ENCODE measurements at regions not wholly inside any gene's neighbourhood (a gene's known extent, or its start where the extent isn't known, plus 50 kb on each side); places are given as distances from the start of the nearest gene placed in this dataset.

GRCh38 chr22:47287516-47287915 lies 525.1 kb downstream of the TBC1D22A start:
- DNase-seq: no peak

GRCh38 chr22:47286590-47286989 lies 524.1 kb downstream of the TBC1D22A start:
- DNase-seq: no peak

- DNase-seq: no peak
Observed at GRCh38 chr22:47285981-47286380, 523.5 kb downstream of the TBC1D22A start.

GRCh38 chr22:47284822-47285221 lies 522.4 kb downstream of the TBC1D22A start:
- DNase-seq: no peak

DNA sequence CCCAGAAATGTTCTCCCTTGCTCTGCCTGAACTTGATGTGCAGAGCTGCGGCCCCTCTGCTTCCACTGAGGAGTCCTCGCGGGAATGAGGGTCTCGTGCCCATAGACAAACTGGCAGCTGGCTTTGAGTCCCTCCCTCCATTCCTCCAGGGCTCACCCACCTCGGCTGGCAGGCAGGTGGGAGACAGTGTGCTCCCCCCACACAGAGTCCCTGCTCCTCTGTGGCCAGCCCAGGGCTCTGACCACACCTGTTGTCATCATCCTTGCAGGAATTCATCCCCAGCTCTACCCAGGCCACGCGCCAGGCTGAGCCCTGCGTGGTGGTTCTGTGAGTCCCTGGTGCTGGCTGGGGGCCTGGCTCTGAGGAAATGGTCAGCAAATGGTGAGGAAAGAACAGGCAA lies 521.9 kb downstream of the TBC1D22A start:
- no peak for DNase-seq

DNA sequence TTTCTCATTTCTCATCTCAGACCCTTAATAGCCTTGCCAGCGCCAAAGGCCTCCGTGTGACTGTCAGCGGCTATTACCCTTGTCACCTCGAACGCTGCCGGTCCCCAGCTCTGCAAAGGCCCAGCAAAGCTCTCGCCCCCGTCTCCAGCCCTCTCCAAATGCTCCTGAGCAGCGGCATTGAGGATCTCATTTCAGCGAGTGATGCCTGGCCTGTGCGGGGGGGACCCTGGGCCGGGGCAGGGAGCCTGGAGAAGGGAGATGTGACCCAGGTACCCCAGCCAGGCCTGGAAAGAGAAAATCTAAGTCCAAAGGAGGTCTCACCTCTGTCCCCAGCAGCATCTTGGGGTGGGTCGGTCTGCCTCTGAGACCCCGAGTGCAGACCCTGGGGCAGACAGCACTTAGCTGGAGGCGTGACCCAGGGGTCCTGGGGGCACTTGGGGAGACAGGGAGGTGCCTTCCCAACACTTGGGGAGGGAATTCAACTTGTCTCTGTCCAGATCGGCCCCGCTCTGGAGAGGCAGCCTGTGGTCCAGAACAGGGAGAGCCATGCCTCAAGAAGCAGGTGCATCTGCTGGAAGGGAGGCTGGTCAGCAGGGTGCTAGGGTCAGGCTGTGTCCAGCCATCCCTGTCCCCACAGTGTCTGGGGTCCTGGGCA lies 521.3 kb downstream of the TBC1D22A start:
- no peak for DNase-seq

DNA sequence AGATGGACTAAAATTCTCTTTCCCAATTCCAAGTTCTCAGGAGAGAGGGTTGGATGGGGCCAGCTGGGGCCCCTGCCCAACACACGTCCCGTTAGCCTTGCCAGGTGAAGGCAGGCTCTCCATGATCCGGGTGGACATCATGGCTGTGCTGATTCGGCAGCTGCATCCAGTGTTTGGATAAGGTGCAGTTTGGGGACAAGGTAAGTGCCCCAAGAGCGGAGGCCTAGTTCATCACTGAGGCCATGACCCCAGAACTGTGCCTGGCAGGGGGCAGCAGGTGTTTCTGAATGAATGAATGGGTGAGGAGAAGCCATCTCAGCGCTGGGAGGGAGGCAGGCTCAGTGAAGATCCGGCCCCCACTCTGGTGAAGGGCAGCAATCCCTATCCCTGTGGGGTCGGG lies 520.4 kb downstream of the TBC1D22A start:
- no peak for DNase-seq

GRCh38 chr22:47282366-47282765 lies 519.9 kb downstream of the TBC1D22A start:
- no peak for DNase-seq

DNA sequence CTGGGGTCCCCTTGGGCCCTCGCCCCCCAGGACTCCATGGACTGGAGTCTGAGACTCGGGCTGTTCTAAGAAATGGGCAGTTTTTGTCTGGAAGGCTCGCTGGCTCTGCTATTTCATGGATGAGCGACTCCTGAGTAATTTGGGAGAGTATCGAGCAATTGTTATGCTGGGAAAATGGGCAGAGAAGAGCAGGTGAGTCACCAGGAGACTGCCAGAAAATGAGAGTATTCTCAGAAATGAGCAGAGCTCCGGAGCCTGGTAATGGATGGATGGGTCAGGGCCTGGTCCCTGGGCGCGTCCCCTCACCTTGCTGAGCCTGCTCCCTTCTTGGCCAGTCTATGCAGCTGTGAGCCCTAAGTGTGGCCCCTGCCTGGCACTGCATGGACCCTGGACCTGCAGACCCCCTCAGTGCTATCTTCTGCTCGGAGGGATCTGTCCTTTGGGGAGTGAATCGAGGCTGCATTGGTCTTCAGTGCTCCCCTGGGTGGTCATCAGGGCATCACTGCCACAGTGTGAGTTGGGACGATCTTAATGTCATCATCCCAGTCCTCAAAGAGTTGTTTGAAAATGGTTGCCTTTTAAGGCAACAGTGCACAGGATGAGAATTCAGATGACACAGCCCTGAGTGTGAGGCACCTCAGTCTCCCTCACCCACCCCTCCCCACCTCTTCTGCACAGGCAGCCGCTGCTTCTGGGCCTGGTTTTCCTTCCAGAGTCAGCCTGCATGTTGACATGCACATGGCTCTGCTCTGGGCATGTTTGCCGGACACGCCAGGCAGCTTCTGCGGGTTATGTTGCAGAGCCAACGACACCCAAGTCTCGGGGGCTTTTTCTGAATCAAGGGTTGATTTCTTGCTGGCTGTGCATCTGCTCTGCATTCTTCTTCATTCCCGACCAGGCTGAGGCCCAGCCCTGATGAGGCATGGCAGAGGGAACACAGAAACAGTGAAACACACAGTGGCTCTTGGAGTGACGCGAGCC lies 519.0 kb downstream of the TBC1D22A start:
- DNase-seq: no peak

DNA sequence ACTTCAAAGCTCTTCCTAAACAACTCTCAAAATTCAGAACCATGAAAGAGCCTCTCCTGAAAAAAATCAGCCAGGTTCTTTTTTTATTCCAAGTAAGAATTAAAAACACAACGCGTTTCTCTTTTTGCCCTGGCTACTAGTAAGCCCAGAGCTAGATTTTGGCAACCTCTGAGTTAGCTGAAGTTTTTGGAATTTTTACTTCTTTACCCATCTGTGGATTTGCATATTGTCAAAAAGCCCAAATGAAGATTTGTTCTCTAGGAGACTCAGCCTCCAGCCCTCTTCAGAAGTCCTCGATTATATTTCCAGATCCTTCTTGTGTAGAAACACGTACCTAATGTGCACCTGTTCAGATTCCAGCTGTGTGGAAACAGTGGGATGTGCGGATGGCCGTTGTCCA lies 517.9 kb downstream of the TBC1D22A start:
- no peak for DNase-seq

GRCh38 chr22:47279746-47280145 lies 517.3 kb downstream of the TBC1D22A start:
- no peak for DNase-seq

GRCh38 chr22:47279337-47279736 lies 516.9 kb downstream of the TBC1D22A start:
- no peak for DNase-seq

DNA sequence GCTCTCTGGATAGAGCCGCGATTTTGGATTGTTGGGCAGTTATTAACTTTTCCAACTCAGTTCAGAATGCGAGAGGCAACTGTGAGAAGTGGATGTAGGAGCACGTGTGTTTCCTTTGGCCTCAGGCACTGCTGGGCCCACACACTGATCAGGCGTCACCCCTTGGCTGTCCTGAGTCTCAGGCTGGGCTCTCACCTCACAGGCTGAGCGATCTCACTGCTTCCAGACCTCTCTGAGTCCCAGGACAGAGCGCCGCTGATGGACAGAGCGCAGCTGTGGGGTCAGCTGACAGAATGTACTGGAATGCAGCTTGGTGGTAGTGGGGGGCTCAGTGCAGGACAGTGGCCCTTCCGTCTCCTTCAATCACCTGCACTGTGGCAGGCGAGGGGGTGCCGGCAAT lies 516.2 kb downstream of the TBC1D22A start:
- DNase-seq: no peak

DNA sequence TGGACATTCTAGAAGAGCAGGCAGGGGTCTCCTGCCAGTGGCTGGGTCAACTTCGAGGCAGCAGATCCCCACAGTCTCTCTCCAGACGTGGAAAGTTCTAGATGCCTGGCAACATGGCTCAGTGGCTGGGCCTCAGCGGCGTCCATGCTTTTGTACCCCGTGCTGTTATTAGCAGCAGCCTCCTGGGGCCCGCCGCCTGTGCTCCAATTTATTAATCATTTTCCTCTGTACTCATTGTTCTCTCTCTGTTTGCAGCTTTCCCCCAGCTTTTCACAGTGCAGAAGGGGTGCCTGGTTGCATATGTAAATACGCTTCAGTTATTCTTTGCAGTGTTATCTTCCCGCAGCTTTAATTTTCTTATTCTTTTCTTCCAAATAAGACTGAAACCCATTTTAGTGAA lies 515.1 kb downstream of the TBC1D22A start:
- no peak for DNase-seq

DNA sequence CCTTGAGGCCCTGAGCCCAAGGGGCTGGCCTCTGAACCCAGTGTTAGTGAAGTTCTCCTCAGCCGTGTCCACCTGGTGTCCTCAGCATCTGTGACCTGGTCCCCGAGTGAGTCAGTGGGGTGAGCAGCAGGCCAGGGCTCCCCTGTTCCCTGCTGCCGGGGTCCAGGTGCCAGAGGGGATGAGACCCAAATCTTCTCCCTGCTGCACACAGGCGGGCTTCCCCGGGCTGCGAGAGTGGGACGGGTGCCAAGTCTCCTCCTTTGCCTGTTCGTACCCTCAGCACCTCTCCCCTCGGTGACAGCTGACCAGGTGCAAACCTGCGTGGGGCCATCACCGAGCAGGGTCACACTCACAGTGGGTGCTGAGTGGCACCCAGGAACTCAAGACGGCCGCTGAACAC lies 514.5 kb downstream of the TBC1D22A start:
- DNase-seq: no peak

- DNase-seq: no peak
Observed at GRCh38 chr22:47276450-47276820, 514.0 kb downstream of the TBC1D22A start.

DNA sequence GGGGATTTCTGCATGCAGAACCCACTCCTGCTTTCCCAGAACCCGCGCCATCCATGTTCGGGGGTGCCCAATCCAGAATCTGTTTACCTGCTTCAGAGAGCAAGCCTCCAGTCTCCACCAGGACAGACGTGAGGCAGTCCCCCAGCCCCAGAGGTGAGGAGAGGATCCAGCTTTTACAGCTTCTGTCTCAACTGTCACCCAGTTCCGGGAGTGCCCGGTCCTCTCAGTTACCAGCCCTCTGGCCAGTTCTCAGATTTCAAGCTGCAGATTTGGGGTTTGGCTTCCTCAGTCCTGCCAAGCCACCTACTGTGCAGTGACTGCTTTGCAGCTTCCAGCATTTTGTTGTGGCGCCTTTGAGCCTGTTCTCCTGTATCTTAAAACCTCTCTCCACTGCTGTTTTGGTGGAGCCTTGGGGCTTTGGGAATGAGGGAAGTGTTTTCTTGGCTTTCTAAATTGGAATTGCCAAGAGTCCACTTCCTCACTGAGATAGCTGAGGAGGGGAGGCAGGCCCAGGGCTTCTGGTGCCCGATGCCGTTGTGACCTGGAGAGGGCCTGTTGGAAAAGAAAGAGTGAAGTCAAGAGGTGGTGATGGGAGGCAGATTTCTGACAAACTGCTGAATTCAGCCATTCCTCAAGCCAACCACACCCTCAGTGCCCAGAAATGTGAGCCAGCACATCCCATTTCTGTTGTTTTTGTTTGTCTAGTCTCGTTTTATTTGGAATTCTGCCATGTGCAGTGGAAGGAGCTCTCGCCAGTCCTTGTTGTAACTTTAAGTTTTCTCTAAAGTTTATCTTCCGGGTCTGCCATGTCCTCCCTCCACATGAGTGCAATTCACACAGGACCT lies 513.4 kb downstream of the TBC1D22A start:
- no peak for DNase-seq

DNA sequence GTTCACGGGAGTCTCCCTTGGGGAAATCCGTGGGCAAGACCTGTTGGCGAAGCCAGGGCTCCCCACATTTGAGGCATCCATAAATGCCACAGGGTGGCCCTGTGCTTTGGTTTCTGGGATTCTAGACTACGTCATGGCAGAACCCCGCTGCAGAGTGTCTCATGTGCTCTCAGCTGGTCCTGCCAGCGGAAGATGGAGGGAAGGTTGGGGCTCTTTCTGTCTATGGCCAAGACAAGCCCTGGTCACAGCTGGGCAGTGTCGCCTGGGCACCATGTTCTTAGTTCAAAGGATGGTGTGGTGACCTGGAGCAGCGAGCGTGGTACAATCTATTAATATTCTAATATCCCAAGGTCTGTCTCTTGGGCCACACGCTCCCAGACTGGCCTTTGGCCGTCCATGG lies 511.7 kb downstream of the TBC1D22A start:
- no peak for DNase-seq

DNA sequence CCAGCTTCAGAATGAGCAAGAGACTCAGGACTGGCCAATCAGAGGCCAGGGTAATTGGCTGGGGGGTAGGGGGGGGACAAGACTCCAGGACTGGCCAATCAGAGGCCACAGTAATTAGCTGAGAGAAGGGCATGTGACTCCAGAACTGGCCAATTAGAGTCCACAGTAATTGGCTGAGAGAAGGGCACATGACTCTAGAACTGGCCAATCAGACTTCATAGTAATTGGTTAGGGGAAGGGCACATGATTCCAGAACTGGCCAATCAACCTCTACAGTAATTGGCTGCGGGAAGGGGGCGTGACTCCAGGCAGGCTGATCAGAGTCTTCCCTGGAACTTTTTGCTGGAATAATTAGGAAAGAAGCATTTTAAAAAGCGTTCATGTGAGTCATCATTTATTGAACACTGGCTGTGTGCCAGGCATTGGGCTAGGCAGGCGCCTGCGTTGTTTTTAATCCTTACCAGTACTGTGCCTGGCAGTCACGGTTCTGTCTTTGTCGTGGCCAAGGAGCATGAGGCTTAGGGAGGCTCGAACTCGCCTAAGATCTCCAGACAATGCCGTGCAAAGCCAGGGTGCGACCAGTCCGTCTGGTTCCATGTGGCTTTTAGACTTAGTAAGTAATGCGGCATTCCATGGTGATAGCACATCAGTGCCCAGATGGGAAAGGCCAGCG lies 508.1 kb downstream of the TBC1D22A start:
- no peak for DNase-seq

GRCh38 chr22:47269516-47270088 lies 507.2 kb downstream of the TBC1D22A start:
- DNase-seq: no peak

DNA sequence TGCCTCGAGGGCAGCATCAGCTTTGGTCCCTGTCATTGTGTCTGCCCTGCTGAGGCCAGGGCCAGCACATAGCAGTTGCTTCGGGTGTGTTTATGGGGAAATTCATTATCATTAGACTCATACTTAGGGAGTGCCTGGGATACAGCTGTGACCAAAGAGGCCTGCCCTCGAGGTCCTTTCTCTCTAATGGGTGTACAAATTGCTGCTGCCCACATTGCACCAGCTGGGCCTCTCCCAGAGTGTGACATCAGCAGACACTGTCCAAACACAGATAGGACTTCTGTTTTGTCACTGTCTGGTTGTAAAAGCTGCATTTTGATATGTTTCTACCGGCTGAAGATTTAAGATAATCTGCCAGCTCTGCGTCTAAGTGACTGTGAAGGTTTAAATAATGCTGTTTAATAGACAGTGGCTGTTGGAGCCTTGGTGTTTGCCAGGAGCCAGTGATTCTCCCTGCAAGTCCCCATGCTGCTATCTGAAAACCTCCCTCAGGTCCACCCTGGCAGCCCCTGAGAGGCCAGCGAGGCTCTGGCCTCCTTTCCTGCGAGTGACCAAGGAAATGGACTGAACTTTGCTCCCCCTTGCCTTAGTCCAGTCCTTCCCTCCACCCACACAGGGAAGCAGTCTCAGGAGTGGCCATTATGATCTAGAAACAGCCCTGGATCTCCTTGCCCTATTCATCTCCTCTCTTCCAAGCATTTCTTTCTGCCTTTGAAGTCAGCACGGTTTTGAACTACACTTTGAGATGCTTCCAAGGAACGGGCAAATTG lies 505.2 kb downstream of the TBC1D22A start:
- no peak for DNase-seq

DNA sequence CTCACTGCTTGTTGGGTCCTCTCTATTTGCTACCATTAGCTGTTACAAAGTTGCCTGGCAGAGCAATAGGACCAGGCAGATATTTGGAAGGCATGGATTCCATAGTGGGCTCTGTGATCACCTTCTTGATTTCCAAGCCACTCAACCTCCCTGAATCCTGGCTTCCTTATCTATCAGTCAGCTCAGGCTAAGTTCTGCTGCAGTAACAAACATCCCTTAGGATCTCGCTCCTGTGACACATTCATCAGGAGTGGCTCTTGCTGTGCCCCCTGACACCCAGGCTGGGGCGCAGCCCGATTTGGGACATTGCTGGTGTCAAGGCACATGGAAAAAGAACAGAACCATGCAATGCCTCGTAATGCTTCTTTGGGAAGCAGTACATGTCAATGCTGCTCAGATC lies 503.9 kb downstream of the TBC1D22A start:
- no peak for DNase-seq
